ENCODE measurements at regions not wholly inside any gene's neighbourhood (a gene's known extent, or its start where the extent isn't known, plus 50 kb on each side); places are given as distances from the start of the nearest gene placed in this dataset.

DNA sequence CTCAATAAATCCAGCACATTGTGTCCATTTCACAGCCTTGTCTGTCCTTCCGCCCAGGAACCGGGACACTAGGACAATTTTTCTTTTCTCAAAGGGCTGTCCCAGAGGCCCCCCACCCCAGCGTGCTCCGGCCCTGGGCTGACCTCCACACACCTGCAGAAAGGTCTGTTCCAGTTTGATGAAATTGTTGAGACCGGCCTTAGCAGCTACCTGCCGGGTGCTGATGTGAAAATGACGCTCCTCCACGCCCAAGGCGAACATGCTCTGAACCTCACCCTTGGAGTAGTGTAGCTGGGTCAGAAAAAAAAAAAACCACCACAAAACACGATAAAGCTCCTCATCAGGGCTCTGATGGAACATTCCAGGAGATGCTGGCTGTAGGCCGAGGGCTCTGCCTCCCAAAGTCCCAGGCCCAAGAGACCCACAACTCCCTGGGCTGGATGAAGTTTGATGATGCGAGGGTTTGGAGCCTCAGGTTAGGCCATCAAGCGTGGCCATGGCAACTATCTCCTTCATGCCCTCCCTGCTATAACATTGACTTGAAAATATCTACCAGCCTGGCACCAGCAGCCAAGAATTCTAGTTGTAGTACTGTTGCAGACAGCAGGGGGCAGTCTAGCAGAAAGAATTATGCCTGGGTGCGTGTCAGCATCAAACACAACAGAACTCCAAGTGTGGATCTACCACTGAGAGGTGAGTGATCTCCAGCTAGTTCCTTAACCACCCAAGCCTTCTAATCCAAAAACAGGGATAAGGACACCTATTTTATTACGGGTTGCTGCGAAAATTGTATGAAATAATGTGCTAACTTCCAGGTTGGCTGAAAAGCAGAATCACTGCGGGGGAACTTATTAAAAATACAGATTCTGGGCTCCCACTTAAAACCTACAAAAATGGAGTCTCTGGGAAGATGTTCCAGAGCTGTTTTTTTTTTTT lies 62.1 kb downstream of the RMI2 start:
- intact Hi-C loops (cut with DNase I), result loop anchor here in 9 of 10 donors (1.0 to 10.0 kb wide), 10 partner anchors 97 to 657 kb away; no protein-coding TSS in a partner anchor
- ATAC-seq (peak in 6 of 8 donors; percentile 34 to 76 (median 51)), DNase-seq (peak in 1 of 2 donors; percentile 58)
- no peak overlapping the region for H3K27ac ChIP-seq
- no peaks in the 10 kb centered on the region for H3K36me3 ChIP-seq
- H3K27me3 ChIP-seq, result no peaks in the 10 kb centered on the region
- TF ChIP-seq, protein P1, sequence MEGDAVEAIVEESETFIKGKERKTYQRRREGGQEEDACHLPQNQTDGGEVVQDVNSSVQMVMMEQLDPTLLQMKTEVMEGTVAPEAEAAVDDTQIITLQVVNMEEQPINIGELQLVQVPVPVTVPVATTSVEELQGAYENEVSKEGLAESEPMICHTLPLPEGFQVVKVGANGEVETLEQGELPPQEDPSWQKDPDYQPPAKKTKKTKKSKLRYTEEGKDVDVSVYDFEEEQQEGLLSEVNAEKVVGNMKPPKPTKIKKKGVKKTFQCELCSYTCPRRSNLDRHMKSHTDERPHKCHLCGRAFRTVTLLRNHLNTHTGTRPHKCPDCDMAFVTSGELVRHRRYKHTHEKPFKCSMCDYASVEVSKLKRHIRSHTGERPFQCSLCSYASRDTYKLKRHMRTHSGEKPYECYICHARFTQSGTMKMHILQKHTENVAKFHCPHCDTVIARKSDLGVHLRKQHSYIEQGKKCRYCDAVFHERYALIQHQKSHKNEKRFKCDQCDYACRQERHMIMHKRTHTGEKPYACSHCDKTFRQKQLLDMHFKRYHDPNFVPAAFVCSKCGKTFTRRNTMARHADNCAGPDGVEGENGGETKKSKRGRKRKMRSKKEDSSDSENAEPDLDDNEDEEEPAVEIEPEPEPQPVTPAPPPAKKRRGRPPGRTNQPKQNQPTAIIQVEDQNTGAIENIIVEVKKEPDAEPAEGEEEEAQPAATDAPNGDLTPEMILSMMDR (IDR thresholded peaks at IDR 0.05), result peak; percentile 38 to 81 (median 66)
- H3K4me3 ChIP-seq, result no peak overlapping the region
- 81 to 82% methylated on average over 17 of the region's 17 CpGs for WGBS, 2 donors
- no peaks in the 10 kb centered on the region for H3K9me3 ChIP-seq
- peaks cover 0 to 4% (median 0%) of the 10 kb centered on the region in 9 donors for H3K4me1 ChIP-seq

DNA sequence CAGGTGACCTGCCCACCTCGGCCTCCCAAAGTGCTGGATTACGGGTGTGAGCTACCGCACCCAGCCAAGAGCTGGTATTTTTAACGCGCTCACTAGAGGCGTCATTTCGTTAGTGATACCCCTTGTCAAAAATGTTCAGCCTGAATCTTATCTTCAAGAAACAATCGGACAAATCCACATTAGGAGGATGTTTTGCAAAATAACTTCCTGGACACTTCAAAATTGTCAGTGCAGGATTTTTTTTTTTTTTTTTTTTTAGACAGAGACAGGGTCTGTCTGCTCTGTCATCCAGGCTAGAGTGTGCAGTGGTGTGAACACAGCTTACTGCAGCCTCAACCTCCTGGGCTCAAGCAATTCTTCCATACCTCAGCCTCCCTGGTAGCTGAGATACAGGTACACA lies 63.0 kb downstream of the RMI2 start:
- Histone ChIP-seq H3K27me3 (no peaks in the 10 kb centered on the region), H3K4me3 (no peak overlapping the region), H3K27ac (no peak overlapping the region), H3K9me3 (no peaks in the 10 kb centered on the region), H3K36me3 (no peaks in the 10 kb centered on the region), H3K4me1 (peaks cover 0 to 3% (median 0%) of the 10 kb centered on the region in 9 donors)
- no peak for DNase-seq
- ATAC-seq, result no peak
- WGBS, 2 donors, result 57 to 76% methylated on average over 8 of the region's 8 CpGs
- TF ChIP-seq, protein P1 (IDR thresholded peaks at IDR 0.05), result no peak
- intact Hi-C loops (cut with DNase I), result loop anchor here in 9 of 10 donors (5.0 to 10.0 kb wide), 7 partner anchors 97 to 657 kb away; no protein-coding TSS in a partner anchor

DNA sequence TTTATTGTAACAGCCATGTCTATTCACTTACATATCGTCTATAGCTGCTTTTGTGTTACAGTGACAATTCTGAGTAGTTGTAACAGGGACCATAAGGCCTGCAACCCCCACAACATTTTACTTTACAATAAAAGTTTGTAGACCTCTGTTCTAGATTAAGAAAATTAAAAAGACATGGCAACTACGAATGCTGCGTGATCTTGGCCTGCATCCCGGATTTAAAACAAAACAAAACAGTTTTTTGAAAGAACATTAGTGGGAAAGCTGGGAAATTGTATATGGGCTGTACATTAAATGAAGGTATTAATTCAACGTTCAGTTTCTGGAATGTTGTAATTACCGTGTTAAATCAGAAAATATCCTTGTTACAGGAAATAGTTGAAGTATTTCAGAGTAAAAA lies 64.1 kb downstream of the RMI2 start:
- ATAC-seq, result no peak
- Histone ChIP-seq H3K4me1 (peaks cover 0 to 3% (median 0%) of the 10 kb centered on the region in 9 donors), H3K9me3 (no peaks in the 10 kb centered on the region), H3K27ac (no peak overlapping the region), H3K4me3 (no peak overlapping the region), H3K36me3 (no peaks in the 10 kb centered on the region), H3K27me3 (no peaks in the 10 kb centered on the region)
- intact Hi-C loops (cut with DNase I), result loop anchor here in 9 of 10 donors (5.0 to 10.0 kb wide), 7 partner anchors 95 to 655 kb away; no protein-coding TSS in a partner anchor
- TF ChIP-seq, protein P1 (IDR thresholded peaks at IDR 0.05), result no peak
- 57 to 63% methylated on average over 6 of the region's 6 CpGs for WGBS, 2 donors
- DNase-seq, result no peak

DNA sequence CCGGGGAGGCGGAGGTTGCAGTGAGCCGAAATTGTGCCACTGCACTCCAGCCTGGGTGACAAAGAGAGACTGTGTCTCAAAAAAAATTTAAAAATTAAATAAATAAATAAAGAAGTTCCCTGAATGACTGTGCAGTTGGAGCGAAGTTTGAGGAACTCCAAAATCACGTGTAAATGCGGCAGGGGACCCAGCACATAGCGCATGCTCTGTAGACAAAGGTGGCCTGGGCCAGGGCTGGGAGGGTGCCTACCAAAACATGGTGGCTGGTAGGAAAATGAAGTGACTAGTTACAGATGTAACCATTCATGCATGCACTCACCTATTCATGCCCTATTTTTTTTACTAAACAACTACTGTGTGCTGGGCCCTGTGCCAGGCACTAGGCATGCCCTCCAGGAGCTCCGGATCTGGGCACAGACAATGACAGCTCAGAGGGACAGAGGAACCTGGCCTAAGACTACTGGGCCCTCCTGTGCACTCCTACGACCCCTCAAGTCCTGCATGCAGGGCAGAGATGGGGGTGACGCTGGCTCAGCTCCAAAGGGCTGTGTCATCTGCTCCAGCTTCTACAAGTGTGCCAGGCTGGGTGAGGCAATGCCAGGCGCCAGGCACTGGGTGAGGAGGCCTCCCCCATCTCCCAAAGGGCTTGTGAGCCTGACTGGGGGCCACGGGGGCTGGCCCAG lies 65.3 kb downstream of the RMI2 start:
- peak in 3 of 8 donors; percentile 26 to 38 (median 36) for ATAC-seq
- Histone ChIP-seq H3K4me1 (peaks cover 0 to 3% (median 0%) of the 10 kb centered on the region in 9 donors), H3K36me3 (no peaks in the 10 kb centered on the region), H3K27ac (no peak overlapping the region), H3K4me3 (no peak overlapping the region), H3K27me3 (no peaks in the 10 kb centered on the region), H3K9me3 (no peaks in the 10 kb centered on the region)
- intact Hi-C loops (cut with DNase I), result loop anchor here in 3 of 10 donors (5.0 to 10.0 kb wide), 4 partner anchors 94 to 402 kb away; a partner anchor contains a TSS
- TF ChIP-seq, protein P1 (IDR thresholded peaks at IDR 0.05), result no peak
- no peak for DNase-seq
- 84 to 85% methylated on average over 12 of the region's 12 CpGs for WGBS, 2 donors
